ENCODE measurements at regions not wholly inside any gene's neighbourhood (a gene's known extent, or its start where the extent isn't known, plus 50 kb on each side); places are given as distances from the start of the nearest gene placed in this dataset.

GRCh38 chr10:107413971-107414370 lies 249.5 kb upstream of the SORCS1 start:
- TF ChIP-seq CTCF (conservative IDR thresholded peaks at IDR 0.05; ENCODE audit: low read length) (no peak), EZH2phosphoT487 (IDR thresholded peaks at IDR 0.05; ENCODE audit: borderline replicate concordance) (no peak)

Measured in Loucy (cell line).